ENCODE measurements at regions not wholly inside any gene's neighbourhood (a gene's known extent, or its start where the extent isn't known, plus 50 kb on each side); places are given as distances from the start of the nearest gene placed in this dataset.

DNA sequence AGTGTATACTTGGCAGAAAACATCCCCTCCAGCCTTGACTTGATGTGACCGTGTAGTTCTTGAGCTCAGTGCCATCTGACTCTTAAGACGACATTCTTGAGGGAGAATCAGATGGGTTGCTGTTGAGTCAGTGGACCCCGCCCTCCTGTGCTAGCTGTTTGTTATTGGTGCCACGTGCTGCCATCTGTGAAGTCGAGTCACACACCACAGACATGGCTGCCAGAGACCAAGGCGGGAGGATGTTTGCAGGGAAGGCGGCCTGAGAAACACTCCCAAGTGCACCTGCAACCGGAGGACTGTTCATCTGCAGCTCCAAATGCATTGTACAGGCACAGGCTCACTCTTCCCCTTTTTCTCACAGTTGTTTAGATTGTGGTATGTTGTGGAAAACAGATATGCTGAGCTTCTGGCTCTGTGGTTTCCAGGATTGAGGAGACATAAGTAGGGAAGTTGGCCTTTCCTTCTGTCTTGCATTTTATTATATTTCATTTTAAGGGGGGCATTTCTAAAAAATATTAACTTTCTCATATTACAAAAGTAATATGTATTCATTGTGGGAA, 345.3 kb upstream of the ZFP64 start:
- DNase-seq (ENCODE audit: insufficient read length) (no peak), FAIRE-seq (no peak)
- TF ChIP-seq POLR2AphosphoS5 (IDR thresholded peaks at IDR 0.05; ENCODE audit: low read depth, low read length), result no peak

DNA sequence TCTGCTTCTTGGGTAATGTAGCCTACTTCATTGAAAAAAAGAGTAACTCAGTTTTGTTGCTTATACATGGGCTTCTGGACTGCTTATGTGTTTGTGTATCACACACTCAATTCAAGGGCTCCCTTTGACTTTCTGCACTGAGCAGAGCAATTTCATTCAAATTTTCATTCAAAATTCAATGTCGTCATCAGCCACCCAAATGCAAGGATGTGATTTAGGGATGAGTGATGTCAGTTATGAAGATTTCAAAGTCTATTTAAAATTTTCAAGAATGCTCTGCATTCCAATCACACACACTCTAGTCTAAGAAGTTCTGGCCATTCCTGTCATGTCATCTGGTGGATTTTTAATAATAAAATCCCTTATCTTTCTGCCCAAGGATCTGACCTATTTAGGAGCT, 344.5 kb upstream of the ZFP64 start:
- DNase-seq (ENCODE audit: insufficient read length) (no peak), FAIRE-seq (no peak)
- TF ChIP-seq TAF1 (IDR thresholded peaks at IDR 0.05; ENCODE audit: borderline replicate concordance, low read depth, low read length) (no peak), POLR2A (IDR thresholded peaks at IDR 0.05; ENCODE audit: low read depth, low read length) (no peak), POLR2AphosphoS5 (IDR thresholded peaks at IDR 0.05; ENCODE audit: low read depth, low read length) (no peak)

DNA sequence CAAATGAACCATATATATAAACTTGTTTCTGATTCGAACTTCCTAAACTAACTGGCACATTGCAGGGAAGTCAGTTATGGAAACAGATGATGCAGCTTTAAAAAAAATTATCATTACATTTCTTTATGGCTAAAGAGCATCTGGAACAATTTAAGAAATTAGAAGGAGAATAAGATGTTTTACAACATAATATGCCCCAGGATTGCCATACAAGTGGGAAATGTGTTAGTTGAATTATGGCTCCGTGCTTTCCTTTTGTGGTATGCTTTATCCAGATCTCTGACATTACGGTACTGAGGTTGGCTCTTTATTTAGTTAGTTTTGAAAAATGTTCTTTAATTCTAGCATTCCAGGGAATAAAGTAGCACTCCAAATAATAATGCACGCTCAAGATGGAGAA, 343.0 kb upstream of the ZFP64 start:
- TF ChIP-seq POLR2AphosphoS5 (IDR thresholded peaks at IDR 0.05; ENCODE audit: low read depth, low read length), result no peak
- TF ChIP-seq TAF1 (IDR thresholded peaks at IDR 0.05; ENCODE audit: borderline replicate concordance, low read depth, low read length), result no peak
- TF ChIP-seq POLR2A (IDR thresholded peaks at IDR 0.05; ENCODE audit: low read depth, low read length), result no peak
- FAIRE-seq (no peak), DNase-seq (ENCODE audit: insufficient read length) (no peak)

DNA sequence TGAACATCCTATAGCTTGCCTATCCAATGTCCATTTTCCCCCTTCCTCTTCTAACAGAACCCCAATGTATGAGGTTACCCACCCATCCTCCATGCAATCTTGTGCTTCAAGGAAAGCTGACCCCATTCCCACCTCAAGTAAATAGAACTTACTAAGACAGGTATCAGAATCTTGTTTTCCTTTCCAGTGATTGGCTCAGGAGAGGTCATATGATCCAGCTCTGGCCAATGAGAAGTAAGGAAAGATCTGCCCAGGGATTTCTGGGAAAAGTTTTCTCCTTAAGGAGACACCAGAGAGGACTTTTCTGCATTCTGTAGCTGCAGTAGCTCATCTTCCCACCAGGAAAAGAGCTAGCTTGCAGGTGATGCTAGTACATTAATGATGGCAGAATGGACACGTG, 341.8 kb upstream of the ZFP64 start:
- TF ChIP-seq POLR2A (IDR thresholded peaks at IDR 0.05; ENCODE audit: low read depth, low read length), result no peak
- no peak for TF ChIP-seq POLR2AphosphoS5 (IDR thresholded peaks at IDR 0.05; ENCODE audit: low read depth, low read length)
- no peak for TF ChIP-seq TAF1 (IDR thresholded peaks at IDR 0.05; ENCODE audit: borderline replicate concordance, low read depth, low read length)
- DNase-seq (ENCODE audit: insufficient read length) (no peak), FAIRE-seq (no peak)

DNA sequence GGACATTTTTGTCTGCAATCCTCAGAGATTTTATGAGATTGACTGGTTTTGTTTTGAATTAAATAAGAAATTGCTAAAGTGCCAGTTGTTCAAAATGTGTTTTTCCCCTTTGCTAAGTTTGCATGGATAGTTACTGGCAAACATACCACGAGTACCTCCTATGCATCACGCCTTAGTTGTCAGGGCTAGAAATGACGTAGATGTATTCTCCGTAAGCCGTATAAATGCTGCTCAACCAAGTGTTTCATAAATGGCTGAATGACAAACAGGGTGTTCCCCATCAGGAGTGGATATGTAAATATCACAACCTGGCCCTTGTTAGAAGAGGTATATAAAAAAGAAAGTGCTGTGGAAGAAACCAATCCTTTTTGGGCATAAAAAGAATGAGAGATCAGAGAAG, 341.1 kb upstream of the ZFP64 start:
- FAIRE-seq, result no peak
- no peak for TF ChIP-seq POLR2A (IDR thresholded peaks at IDR 0.05; ENCODE audit: low read depth, low read length)

DNA sequence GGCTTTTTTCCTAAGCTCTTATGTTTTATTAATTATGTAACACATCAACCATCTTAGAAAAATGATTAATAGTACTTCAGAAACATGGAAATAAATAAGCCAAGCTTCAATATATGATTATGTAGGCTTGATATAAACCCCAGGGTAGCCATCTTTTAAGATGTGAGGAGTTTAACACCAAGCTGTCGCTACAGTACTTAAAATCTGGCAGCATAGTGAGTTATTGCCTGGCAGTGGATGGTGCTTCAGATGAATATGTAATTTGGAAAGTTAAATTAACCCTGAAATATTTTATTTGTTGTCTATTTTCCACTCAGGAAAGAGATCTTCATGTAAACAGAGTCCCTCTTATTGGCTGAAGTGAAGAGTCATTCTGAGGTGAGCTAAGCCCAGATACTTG, 339.0 kb upstream of the ZFP64 start:
- FAIRE-seq (no peak), DNase-seq (ENCODE audit: insufficient read length) (no peak)
- no peak for TF ChIP-seq TAF1 (IDR thresholded peaks at IDR 0.05; ENCODE audit: borderline replicate concordance, low read depth, low read length)
- TF ChIP-seq POLR2AphosphoS5 (IDR thresholded peaks at IDR 0.05; ENCODE audit: low read depth, low read length), result no peak
- no peak for TF ChIP-seq POLR2A (IDR thresholded peaks at IDR 0.05; ENCODE audit: low read depth, low read length)

More for the DNA sequence above, 341.1 kb upstream of the ZFP64 start:
- DNase-seq (ENCODE audit: insufficient read length), result no peak

DNA sequence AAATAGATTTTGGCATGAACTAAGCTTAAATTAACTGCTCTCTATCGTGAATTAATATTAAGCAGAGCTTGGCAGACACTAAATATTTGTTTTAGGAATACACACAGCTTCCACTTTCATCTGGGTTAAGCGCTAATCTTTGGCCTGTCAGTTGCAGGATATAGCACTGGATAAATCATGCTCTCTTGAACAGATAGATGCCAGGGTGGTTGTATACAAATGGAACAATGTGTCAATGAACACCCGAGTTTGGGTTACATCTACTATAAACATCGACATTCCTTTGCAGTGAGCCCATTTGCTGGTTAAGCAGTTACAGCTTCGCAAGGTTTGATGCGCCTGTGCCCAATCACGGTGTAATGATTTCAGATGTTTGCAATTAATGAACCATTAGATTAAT, 338.2 kb upstream of the ZFP64 start:
- FAIRE-seq (no peak), DNase-seq (ENCODE audit: insufficient read length) (no peak)
- TF ChIP-seq POLR2AphosphoS5 (IDR thresholded peaks at IDR 0.05; ENCODE audit: low read depth, low read length) (no peak), POLR2A (IDR thresholded peaks at IDR 0.05; ENCODE audit: low read depth, low read length) (no peak), TAF1 (IDR thresholded peaks at IDR 0.05; ENCODE audit: borderline replicate concordance, low read depth, low read length) (no peak)

DNA sequence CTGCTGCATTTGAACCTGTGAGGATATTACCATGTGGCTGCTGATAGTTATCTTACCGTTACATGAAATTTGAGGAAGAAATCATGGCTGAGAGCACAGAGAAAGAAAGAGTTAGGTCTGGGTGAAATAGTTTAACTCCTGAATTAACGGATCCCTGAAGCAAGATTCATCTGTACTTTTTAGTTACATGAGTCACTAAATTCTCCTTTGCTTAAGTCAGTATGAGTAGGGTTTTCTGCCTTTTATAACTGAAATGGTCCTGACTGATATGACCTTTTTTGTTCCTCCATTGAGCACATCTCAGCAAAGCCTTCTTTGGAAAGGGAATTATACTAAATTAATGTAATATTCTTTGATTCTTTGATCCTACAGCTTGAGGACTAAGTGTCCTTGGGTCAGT, 333.3 kb upstream of the ZFP64 start:
- TF ChIP-seq TAF1 (IDR thresholded peaks at IDR 0.05; ENCODE audit: borderline replicate concordance, low read depth, low read length), result no peak
- TF ChIP-seq POLR2AphosphoS5 (IDR thresholded peaks at IDR 0.05; ENCODE audit: low read depth, low read length), result no peak
- TF ChIP-seq POLR2A (IDR thresholded peaks at IDR 0.05; ENCODE audit: low read depth, low read length), result no peak

DNA sequence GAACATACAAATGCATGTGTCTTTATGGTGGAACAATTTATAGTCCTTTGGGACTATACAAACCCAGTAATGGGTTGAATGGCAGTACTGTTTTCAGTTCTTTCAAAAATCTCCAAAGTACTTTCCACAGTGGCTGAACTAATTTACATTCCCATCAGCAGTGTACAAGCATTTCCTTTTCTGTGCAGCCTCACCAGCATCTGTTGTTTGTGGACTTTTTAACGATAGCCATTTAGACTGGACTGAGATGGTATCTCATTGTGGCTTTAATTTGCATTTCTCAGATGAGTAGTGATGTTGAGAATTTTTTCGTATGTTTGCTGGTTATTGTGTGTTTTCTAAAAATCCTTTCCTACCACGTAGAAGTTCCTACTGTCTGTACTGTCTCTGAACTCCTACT, 327.2 kb upstream of the ZFP64 start:
- DNase-seq (ENCODE audit: insufficient read length), result no peak
- no peak for TF ChIP-seq POLR2AphosphoS5 (IDR thresholded peaks at IDR 0.05; ENCODE audit: low read depth, low read length)
- TF ChIP-seq TAF1 (IDR thresholded peaks at IDR 0.05; ENCODE audit: borderline replicate concordance, low read depth, low read length), result no peak
- no peak for TF ChIP-seq POLR2A (IDR thresholded peaks at IDR 0.05; ENCODE audit: low read depth, low read length)
- no peak for FAIRE-seq

More for the DNA sequence above, 333.3 kb upstream of the ZFP64 start:
- DNase-seq (ENCODE audit: insufficient read length), result no peak
- FAIRE-seq, result no peak

DNA sequence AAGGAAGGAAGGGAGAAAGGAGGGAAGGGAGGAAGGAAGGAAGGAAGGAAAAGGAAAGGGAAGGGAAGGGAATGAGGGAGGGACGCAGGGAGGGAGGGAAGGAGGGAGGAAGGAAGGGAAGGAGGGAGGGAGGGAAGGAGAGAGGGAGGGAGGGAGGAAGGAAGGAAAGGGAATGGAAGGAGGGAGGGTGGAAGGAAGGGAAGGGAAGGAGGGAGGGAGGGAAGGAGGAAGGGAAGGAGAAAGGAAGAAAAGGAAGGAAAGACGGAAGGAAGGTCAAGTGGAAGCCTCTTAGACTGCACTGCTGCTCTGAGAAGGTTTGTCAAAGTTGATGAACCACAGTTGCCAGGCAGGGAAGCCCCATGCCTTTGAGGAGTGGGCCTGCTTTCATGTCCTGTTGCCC, 324.3 kb upstream of the ZFP64 start:
- TF ChIP-seq TAF1 (IDR thresholded peaks at IDR 0.05; ENCODE audit: borderline replicate concordance, low read depth, low read length) (no peak), POLR2AphosphoS5 (IDR thresholded peaks at IDR 0.05; ENCODE audit: low read depth, low read length) (no peak), POLR2A (IDR thresholded peaks at IDR 0.05; ENCODE audit: low read depth, low read length) (no peak)
- FAIRE-seq (no peak), DNase-seq (ENCODE audit: insufficient read length) (no peak)

DNA sequence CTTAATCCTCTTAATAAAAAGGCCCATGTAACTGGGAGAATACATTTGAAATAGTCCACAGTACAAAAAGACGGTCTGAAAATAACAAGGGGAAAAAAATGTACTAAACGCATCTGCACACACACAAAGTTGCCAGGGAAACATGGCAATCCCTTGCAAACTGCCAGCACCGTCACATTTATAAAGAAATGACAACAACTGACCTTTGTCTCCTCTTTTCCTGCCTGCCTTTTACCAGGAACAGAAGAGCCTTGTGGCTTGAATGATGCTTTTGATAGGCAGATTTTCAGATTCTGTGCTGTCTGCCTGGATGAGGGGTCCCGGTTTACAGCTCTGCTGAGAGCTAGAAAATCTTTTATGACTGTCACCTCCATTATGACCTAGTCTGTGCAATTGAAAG, 308.6 kb upstream of the ZFP64 start:
- no peak for TF ChIP-seq POLR2A (IDR thresholded peaks at IDR 0.05; ENCODE audit: low read depth, low read length)
- no peak for TF ChIP-seq TAF1 (IDR thresholded peaks at IDR 0.05; ENCODE audit: borderline replicate concordance, low read depth, low read length)
- TF ChIP-seq POLR2AphosphoS5 (IDR thresholded peaks at IDR 0.05; ENCODE audit: low read depth, low read length), result no peak
- FAIRE-seq, result no peak
- no peak for DNase-seq (ENCODE audit: insufficient read length)

DNA sequence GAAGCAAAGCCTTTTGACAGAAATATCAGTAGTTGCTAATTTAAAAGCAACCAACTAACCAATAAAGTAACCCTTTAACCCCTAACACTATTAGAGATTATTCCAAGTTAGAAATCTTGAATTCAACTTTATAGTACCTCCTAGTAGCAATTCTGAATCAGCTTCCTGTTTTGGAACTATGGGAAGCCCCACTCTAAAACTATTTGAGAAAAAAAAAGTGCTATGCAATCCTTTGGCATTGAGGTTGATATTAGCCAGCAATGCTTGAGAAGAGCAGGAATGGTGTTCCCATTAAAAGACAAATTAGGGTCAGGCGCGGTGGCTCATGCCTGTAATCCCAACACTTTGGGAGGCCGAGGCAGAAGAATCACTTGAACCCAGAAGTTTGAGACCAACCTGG, 306.2 kb upstream of the ZFP64 start:
- TF ChIP-seq TAF1 (IDR thresholded peaks at IDR 0.05; ENCODE audit: borderline replicate concordance, low read depth, low read length) (no peak), POLR2AphosphoS5 (IDR thresholded peaks at IDR 0.05; ENCODE audit: low read depth, low read length) (no peak), POLR2A (IDR thresholded peaks at IDR 0.05; ENCODE audit: low read depth, low read length) (no peak)
- DNase-seq (ENCODE audit: insufficient read length), result no peak
- no peak for FAIRE-seq

DNA sequence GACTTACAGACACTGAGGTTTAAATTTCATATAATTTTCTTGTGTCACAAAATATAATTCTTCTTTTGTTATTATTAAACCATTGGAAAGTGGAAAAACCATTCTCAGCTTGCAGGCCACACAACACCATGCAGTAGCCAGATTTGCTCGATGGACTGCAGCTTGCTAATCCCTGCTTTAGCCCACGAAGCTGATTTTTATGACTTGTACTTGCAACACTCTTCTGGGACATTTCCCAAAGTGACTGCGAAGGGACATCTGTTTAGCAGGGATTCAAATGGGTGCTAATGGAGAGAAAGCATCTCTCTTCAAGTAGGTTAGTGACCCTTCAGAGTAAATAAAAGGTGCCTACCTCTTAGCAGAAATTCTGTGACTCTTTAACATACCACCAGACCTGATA, 304.6 kb upstream of the ZFP64 start:
- DNase-seq (ENCODE audit: insufficient read length), result no peak
- no peak for FAIRE-seq
- TF ChIP-seq POLR2AphosphoS5 (IDR thresholded peaks at IDR 0.05; ENCODE audit: low read depth, low read length) (no peak), POLR2A (IDR thresholded peaks at IDR 0.05; ENCODE audit: low read depth, low read length) (no peak), TAF1 (IDR thresholded peaks at IDR 0.05; ENCODE audit: borderline replicate concordance, low read depth, low read length) (no peak)

All from GM12892 (cell line).